ENCODE measurements at regions not wholly inside any gene's neighbourhood (a gene's known extent, or its start where the extent isn't known, plus 50 kb on each side); places are given as distances from the start of the nearest gene placed in this dataset.
"Not testable (repeated sequence)": the region's sequence is repeated elsewhere in the genome, so short reads cannot be mapped to it uniquely, and the experiment has no call there.

GRCh38 chr4:124155239-124155638 is 557.3 kb downstream of the ANKRD50 start:
- H3K4me1 ChIP-seq (ENCODE audit: insufficient read depth, low read length): peaks cover 11% of the 10 kb centered on the region
- no peak overlapping the region for H3K4me3 ChIP-seq (ENCODE audit: low read depth in 1 of 2, low read length in 2 of 2)
- no peaks in the 10 kb centered on the region for H3K9me3 ChIP-seq (ENCODE audit: low read length)
- no peaks in the 10 kb centered on the region for H3K27me3 ChIP-seq (ENCODE audit: control insufficient read depth in 1 of 2, insufficient read depth in 2 of 2, low read length in 2 of 2)
- H3K36me3 ChIP-seq (ENCODE audit: insufficient read depth, low read length): no peaks in the 10 kb centered on the region
- no peak overlapping the region for H3K9ac ChIP-seq (ENCODE audit: low read length)
- H3K27ac ChIP-seq (ENCODE audit: low read depth, low read length): no peak overlapping the region

- Histone ChIP-seq H3K27me3 (ENCODE audit: control insufficient read depth in 1 of 2, insufficient read depth in 2 of 2, low read length in 2 of 2) (no peaks in the 10 kb centered on the region), H3K4me1 (ENCODE audit: insufficient read depth, low read length) (peaks cover 11% of the 10 kb centered on the region), H3K36me3 (ENCODE audit: insufficient read depth, low read length) (no peaks in the 10 kb centered on the region), H3K4me3 (ENCODE audit: low read depth in 1 of 2, low read length in 2 of 2) (no peak overlapping the region), H3K9ac (ENCODE audit: low read length) (no peak overlapping the region), H3K27ac (ENCODE audit: low read depth, low read length) (no peak overlapping the region), H3K9me3 (ENCODE audit: low read length) (no peaks in the 10 kb centered on the region)
These were observed 555.0 kb downstream of the ANKRD50 start for GRCh38 chr4:124157396-124158083.

- Histone ChIP-seq H3K9ac (ENCODE audit: low read length) (no peak overlapping the region), H3K36me3 (ENCODE audit: insufficient read depth, low read length) (no peaks in the 10 kb centered on the region), H3K4me1 (ENCODE audit: insufficient read depth, low read length) (peaks cover 3% of the 10 kb centered on the region), H3K4me3 (ENCODE audit: low read depth in 1 of 2, low read length in 2 of 2) (no peak overlapping the region), H3K27ac (ENCODE audit: low read depth, low read length) (no peak overlapping the region), H3K9me3 (ENCODE audit: low read length) (no peaks in the 10 kb centered on the region), H3K27me3 (ENCODE audit: control insufficient read depth in 1 of 2, insufficient read depth in 2 of 2, low read length in 2 of 2) (no peaks in the 10 kb centered on the region)
These were observed 549.1 kb downstream of the ANKRD50 start for GRCh38 chr4:124163401-124163800.

DNA sequence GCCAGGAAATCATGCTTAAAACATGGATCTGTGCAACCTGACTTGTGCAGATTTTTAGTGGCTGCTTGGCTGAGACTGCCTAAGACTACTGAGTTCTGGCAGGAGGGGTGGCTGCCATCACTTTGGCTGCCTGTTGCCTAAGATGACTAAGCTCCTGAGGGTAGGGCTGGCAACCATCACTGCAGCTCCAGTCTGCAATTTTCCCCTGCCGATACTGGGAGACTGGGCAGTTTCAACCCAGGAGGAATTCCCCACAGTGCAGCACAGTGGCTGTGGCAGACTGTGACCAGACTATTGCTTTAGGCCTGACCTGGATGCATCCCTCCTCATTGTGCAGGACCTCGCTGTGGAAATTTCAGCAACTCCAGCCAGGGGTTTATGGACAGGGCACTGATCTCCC is 544.9 kb downstream of the ANKRD50 start:
- H3K4me1 ChIP-seq (ENCODE audit: insufficient read depth, low read length): peaks cover 3% of the 10 kb centered on the region
- no peaks in the 10 kb centered on the region for H3K9me3 ChIP-seq (ENCODE audit: low read length)
- no peaks in the 10 kb centered on the region for H3K27me3 ChIP-seq (ENCODE audit: control insufficient read depth in 1 of 2, insufficient read depth in 2 of 2, low read length in 2 of 2)
- H3K4me3 ChIP-seq (ENCODE audit: low read depth in 1 of 2, low read length in 2 of 2): no peak overlapping the region
- no peak overlapping the region for H3K9ac ChIP-seq (ENCODE audit: low read length)
- no peaks in the 10 kb centered on the region for H3K36me3 ChIP-seq (ENCODE audit: insufficient read depth, low read length)
- H3K27ac ChIP-seq (ENCODE audit: low read depth, low read length): no peak overlapping the region

DNA sequence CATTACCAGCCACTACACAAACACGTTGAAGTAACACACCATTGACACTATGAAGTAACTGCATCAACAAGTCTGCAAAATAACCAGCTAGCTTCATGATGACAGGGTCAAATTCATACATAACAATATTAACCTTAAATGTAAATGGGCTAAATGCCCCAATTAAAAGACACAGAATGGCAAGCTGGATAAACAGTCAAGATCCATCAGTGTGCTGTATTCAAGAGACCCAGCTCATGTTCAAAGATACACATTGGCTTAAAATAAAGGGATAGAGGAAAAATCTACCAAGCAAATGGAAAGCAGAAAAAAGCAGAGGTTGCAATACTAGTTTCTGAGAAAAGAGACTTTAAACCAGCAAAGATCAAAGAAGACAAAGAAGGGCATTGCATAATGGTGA is 543.0 kb downstream of the ANKRD50 start:
- H3K9ac ChIP-seq (ENCODE audit: low read length); H3K27ac ChIP-seq (ENCODE audit: low read depth, low read length); H3K4me1 ChIP-seq (ENCODE audit: insufficient read depth, low read length); H3K9me3 ChIP-seq (ENCODE audit: low read length); H3K36me3 ChIP-seq (ENCODE audit: insufficient read depth, low read length); H3K4me3 ChIP-seq (ENCODE audit: low read depth in 1 of 2, low read length in 2 of 2); H3K27me3 ChIP-seq (ENCODE audit: control insufficient read depth in 1 of 2, insufficient read depth in 2 of 2, low read length in 2 of 2): not testable (repeated sequence)

DNA sequence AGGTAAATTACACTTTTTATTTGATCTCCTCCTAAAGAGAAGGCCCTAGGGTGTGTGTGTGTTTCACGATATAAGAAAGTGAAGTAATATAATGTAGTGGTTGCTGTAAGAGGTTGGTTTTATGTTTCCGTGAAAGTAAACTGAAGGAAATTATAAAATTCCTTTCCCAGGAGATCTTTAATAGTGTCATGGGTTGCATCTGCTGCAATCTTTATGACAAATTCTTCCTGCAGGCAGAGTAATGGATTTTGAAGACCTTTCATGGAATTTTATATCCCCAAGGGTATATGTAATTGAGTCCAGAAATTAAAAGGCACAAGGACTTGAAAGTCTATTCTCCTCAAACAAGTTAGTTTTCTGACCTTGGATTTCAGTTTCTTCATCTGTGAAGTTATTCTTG is 538.6 kb downstream of the ANKRD50 start:
- Histone ChIP-seq H3K4me1 (ENCODE audit: insufficient read depth, low read length) (no peaks in the 10 kb centered on the region), H3K36me3 (ENCODE audit: insufficient read depth, low read length) (no peaks in the 10 kb centered on the region), H3K4me3 (ENCODE audit: low read depth in 1 of 2, low read length in 2 of 2) (no peak overlapping the region), H3K27me3 (ENCODE audit: control insufficient read depth in 1 of 2, insufficient read depth in 2 of 2, low read length in 2 of 2) (no peaks in the 10 kb centered on the region), H3K9ac (ENCODE audit: low read length) (no peak overlapping the region), H3K27ac (ENCODE audit: low read depth, low read length) (no peak overlapping the region), H3K9me3 (ENCODE audit: low read length) (no peaks in the 10 kb centered on the region)

- H3K4me3 ChIP-seq (ENCODE audit: low read depth in 1 of 2, low read length in 2 of 2): no peak overlapping the region
- H3K9me3 ChIP-seq (ENCODE audit: low read length): no peaks in the 10 kb centered on the region
- no peaks in the 10 kb centered on the region for H3K27me3 ChIP-seq (ENCODE audit: control insufficient read depth in 1 of 2, insufficient read depth in 2 of 2, low read length in 2 of 2)
- H3K4me1 ChIP-seq (ENCODE audit: insufficient read depth, low read length): no peaks in the 10 kb centered on the region
- H3K27ac ChIP-seq (ENCODE audit: low read depth, low read length): no peak overlapping the region
- no peak overlapping the region for H3K9ac ChIP-seq (ENCODE audit: low read length)
- H3K36me3 ChIP-seq (ENCODE audit: insufficient read depth, low read length): no peaks in the 10 kb centered on the region
These were observed 534.7 kb downstream of the ANKRD50 start for GRCh38 chr4:124177647-124178425.

- Histone ChIP-seq H3K9ac (ENCODE audit: low read length) (no peak overlapping the region), H3K9me3 (ENCODE audit: low read length) (no peaks in the 10 kb centered on the region), H3K4me3 (ENCODE audit: low read depth in 1 of 2, low read length in 2 of 2) (no peak overlapping the region), H3K36me3 (ENCODE audit: insufficient read depth, low read length) (no peaks in the 10 kb centered on the region), H3K27me3 (ENCODE audit: control insufficient read depth in 1 of 2, insufficient read depth in 2 of 2, low read length in 2 of 2) (no peaks in the 10 kb centered on the region), H3K27ac (ENCODE audit: low read depth, low read length) (no peak overlapping the region), H3K4me1 (ENCODE audit: insufficient read depth, low read length) (no peaks in the 10 kb centered on the region)
These were observed 534.0 kb downstream of the ANKRD50 start for GRCh38 chr4:124178449-124179021.

DNA sequence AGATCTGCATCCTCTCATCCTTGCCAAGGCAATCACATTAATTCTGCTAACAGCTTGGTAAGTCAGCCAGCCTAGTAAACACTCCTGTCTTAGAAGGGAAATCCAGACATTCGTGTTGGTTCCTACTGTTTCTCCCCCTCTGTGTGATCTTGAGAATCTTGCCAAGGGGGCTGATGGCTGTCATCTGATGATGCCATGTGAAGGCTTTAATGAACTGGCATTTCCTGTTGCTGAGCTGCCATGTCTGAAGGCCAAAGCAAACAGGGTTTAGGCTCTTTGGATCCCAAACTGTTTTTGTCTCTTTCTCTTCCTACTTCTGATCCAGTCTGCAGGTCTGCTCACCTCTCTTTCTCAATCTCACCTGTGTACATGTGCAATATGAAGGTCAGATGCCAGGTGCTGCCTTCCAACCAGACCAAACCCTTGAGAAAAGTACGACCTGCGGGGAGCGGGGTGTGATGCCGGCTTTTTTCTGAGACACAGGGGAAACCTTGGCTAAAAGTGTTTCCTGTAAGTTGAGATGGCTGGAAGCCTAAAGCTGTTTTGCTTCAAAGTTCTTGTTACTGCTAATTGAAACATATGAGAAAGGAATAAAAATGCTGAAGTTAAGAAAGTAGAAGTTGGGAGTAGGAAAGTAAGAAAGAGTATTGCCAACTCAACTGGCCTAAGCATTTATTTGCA is 532.9 kb downstream of the ANKRD50 start:
- Histone ChIP-seq H3K27me3 (ENCODE audit: control insufficient read depth in 1 of 2, insufficient read depth in 2 of 2, low read length in 2 of 2) (no peaks in the 10 kb centered on the region), H3K9me3 (ENCODE audit: low read length) (no peaks in the 10 kb centered on the region), H3K27ac (ENCODE audit: low read depth, low read length) (no peak overlapping the region), H3K4me1 (ENCODE audit: insufficient read depth, low read length) (no peaks in the 10 kb centered on the region), H3K4me3 (ENCODE audit: low read depth in 1 of 2, low read length in 2 of 2) (no peak overlapping the region), H3K36me3 (ENCODE audit: insufficient read depth, low read length) (no peaks in the 10 kb centered on the region), H3K9ac (ENCODE audit: low read length) (no peak overlapping the region)

DNA sequence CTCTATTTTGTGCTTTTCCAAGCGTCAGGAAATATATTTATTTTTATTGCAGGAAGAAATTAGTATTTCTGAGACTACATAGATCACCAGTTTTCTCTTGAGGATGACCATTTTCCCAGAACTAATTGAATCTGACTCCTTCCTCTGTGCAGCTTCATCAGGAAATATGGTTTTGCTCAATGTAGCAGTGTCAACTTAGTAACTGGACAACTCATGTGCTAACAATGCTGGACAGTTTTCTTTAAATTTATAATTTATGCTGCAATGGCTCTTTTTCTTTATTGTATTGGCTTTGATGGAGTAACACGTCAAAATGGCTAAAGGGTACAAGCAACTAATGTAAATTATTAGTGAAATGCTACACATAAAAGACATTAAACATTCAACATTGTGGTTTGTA is 531.5 kb downstream of the ANKRD50 start:
- Histone ChIP-seq H3K4me1 (ENCODE audit: insufficient read depth, low read length) (no peaks in the 10 kb centered on the region), H3K9ac (ENCODE audit: low read length) (no peak overlapping the region), H3K27ac (ENCODE audit: low read depth, low read length) (no peak overlapping the region), H3K36me3 (ENCODE audit: insufficient read depth, low read length) (no peaks in the 10 kb centered on the region), H3K4me3 (ENCODE audit: low read depth in 1 of 2, low read length in 2 of 2) (no peak overlapping the region), H3K9me3 (ENCODE audit: low read length) (no peaks in the 10 kb centered on the region), H3K27me3 (ENCODE audit: control insufficient read depth in 1 of 2, insufficient read depth in 2 of 2, low read length in 2 of 2) (no peaks in the 10 kb centered on the region)

DNA sequence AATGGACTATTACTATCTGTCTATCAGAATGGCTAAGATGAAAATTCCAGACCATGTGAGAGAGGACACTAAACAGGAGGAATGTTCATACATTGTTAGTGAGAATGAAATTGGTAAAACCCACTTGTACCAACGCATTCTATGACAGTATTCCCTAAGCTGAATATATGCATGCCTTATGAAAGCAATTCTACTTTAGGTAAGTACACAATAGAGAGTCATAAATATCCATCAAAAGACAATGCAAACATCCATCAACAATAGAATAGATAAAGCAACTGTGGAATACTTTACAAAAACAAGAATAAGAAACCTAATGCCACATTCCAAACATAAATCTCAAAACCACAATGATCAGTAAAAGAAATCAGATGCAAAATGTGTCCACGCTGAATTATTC is 529.3 kb downstream of the ANKRD50 start:
- no peak overlapping the region for H3K4me3 ChIP-seq (ENCODE audit: low read depth in 1 of 2, low read length in 2 of 2)

More for the DNA sequence above, 529.3 kb downstream of the ANKRD50 start:
- Histone ChIP-seq H3K36me3 (ENCODE audit: insufficient read depth, low read length) (no peaks in the 10 kb centered on the region), H3K9me3 (ENCODE audit: low read length) (no peaks in the 10 kb centered on the region), H3K27me3 (ENCODE audit: control insufficient read depth in 1 of 2, insufficient read depth in 2 of 2, low read length in 2 of 2) (no peaks in the 10 kb centered on the region), H3K9ac (ENCODE audit: low read length) (no peak overlapping the region), H3K27ac (ENCODE audit: low read depth, low read length) (no peak overlapping the region), H3K4me1 (ENCODE audit: insufficient read depth, low read length) (no peaks in the 10 kb centered on the region)

Measured in muscle layer of colon (tissue), 2 donors.